ENCODE measurements at regions not wholly inside any gene's neighbourhood (a gene's known extent, or its start where the extent isn't known, plus 50 kb on each side); places are given as distances from the start of the nearest gene placed in this dataset.

DNA sequence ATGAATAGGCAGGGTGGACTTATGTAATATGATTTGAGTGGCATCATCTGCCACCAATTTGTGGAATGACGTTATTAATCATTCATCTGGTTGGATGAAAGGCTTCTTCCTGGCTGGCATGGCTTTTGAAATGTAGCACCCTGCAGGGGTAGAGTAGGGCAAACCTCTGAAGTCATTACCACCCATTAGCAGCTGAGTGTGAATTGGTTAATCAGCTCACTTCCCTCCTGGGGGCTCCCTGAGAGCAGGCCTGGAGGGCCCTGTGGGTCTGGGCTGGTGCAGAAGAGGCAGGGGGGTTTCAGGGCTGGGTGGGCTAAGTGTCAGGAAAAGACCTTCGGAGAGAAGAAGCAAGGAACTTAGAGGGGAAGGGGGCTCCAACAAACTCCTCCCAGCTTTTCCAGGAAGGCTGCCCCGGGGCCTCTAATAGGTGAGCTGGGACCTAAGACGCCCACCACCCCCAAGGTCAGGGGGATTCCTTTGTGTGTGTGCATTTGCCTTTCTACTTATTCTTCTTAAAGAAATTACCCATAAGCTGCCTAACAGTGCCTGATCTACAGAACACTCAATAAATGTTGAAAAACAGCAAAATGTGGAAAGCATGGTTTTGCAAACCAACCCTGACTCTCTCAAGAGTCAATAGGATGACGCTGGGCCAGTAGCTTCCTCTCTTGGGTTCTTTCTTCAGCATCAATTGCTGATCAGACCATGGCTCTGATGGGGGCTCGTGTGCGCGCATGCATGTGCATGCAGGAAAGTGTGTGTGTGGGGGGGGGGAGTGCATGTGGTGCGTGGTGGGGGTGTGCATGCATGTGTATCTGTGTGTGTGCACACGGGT lies 49.7 kb upstream of the ZNF516 start:
- DNase-seq (ENCODE audit: low spot score): no peak
